Endothelial cell of umbilical vein (primary cell): ENCODE measurements at regions not wholly inside any gene's neighbourhood (a gene's known extent, or its start where the extent isn't known, plus 50 kb on each side); places are given as distances from the start of the nearest gene placed in this dataset.

Experiments used
- BruUV-seq: library from RNA; stranded (reverse); fragments of 400-500 nt; replicated peaks from 2 replicates; lab custom pipeline; 2021; lab: Mats Ljungman, UMichigan
- CTCF ChIA-PET: fragments of 300-600, 350-600 bp; sonication (Branson Sonifier 250); formaldehyde crosslinking; loops from one replicate; lab custom pipeline; 2021; ENCODE audit warnings: antibody characterized with exemption, inconsistent platforms; lab: Charles Lee
- POLR2A ChIA-PET: fragments of 300-600, 350-600 bp; sonication (Branson Sonifier 250); formaldehyde crosslinking; loops from one replicate; lab custom pipeline; 2021; ENCODE audit warnings: antibody characterized with exemption, inconsistent platforms; lab: Charles Lee
- DNase-seq: peaks from one replicate; pipeline ENCODE4 v3.0.0-alpha.2; 2011; ENCODE audit warnings: low read depth, low spot score
- FAIRE-seq: peaks from 2 replicates; lab custom pipeline; 2011; peaks lifted over from hg19 to GRCh38; lab: Jason Lieb, UNC
- H2AFZ ChIP-seq: 2 replicates; pipeline ENCODE4 v1.6.0; 2012; ENCODE audit warnings: low read depth, low read length, control low read depth, inconsistent platforms
- H3K27ac ChIP-seq: 2 replicates; pipeline ENCODE4 v1.5.1; 2011; ENCODE audit warnings: low read depth, mild to moderate bottlenecking, control low read depth, low read length, moderate library complexity; ENCODE audit not compliant: insufficient read depth
- H3K27me3 ChIP-seq, 2 experiments: 2 replicates each; pipeline versions ENCODE4 v1.6.0 to v1.6.1; 2011; ENCODE audit warnings: low read length in 2 of 2, mixed read lengths in 1 of 2; ENCODE audit not compliant: control insufficient read depth in 2 of 2, insufficient read depth in 2 of 2
- H3K36me3 ChIP-seq, 2 experiments: 2 replicates in 1 of 2; 3 replicates in 1 of 2; pipeline ENCODE4 v1.5.1; 2011; ENCODE audit warnings: low read length in 2 of 2, mild to moderate bottlenecking in 1 of 2, moderate library complexity in 1 of 2; ENCODE audit not compliant: control insufficient read depth in 2 of 2, insufficient read depth in 2 of 2; ENCODE audit errors: extremely low read depth in 1 of 2
- H3K4me1 ChIP-seq: 3 replicates; pipeline ENCODE4 v1.5.1; 2011; ENCODE audit warnings: mild to moderate bottlenecking, low read length; ENCODE audit not compliant: control insufficient read depth, insufficient read depth; ENCODE audit errors: extremely low read depth
- H3K4me2 ChIP-seq: 2 replicates; pipeline ENCODE4 v1.6.1; 2011; ENCODE audit warnings: low read length, control low read depth, mixed read lengths; ENCODE audit not compliant: insufficient read depth
- H3K4me3 ChIP-seq, 3 experiments: fragments of 200-600 bp in 1 of 3; sonication (generic), shearing (Covaris generic) in 1 of 3; replicated peaks in 1 of 3; 2 replicates each; pipeline ENCODE4 v1.5.1; 2011 to 2016; ENCODE audit warnings: control low read depth in 3 of 3, low read length in 3 of 3, mild to moderate bottlenecking in 2 of 3, inconsistent platforms in 1 of 3, low read depth in 1 of 3, moderate library complexity in 1 of 3; ENCODE audit not compliant: insufficient read depth in 1 of 3
- H3K79me2 ChIP-seq: 2 replicates; pipeline ENCODE4 v1.6.0; 2012; ENCODE audit warnings: low read length, inconsistent platforms; ENCODE audit not compliant: control insufficient read depth, insufficient read depth
- H3K9ac ChIP-seq: replicated peaks from 2 replicates; pipeline ENCODE3; 2011; ENCODE audit warnings: low read length, control low read depth; ENCODE audit not compliant: insufficient read depth; ENCODE audit errors: extremely low read depth
- H3K9me1 ChIP-seq: replicated peaks from 3 replicates; pipeline ENCODE4 v1.6.0; 2011; ENCODE audit warnings: mild to moderate bottlenecking, low read length; ENCODE audit not compliant: control insufficient read depth, insufficient read depth; ENCODE audit errors: extremely low read depth
- H3K9me3 ChIP-seq: replicated peaks from 2 replicates; pipeline ENCODE4 v1.5.1; 2012; ENCODE audit warnings: low read length, inconsistent platforms; ENCODE audit not compliant: control insufficient read depth, insufficient read depth
- H4K20me1 ChIP-seq: replicated peaks from 2 replicates; pipeline ENCODE3; 2011; ENCODE audit warnings: mild to moderate bottlenecking, low read length; ENCODE audit not compliant: control insufficient read depth, insufficient read depth; ENCODE audit errors: extremely low read depth
- EZH2 ChIP-seq: IDR thresholded peaks from 2 replicates; pipeline ENCODE4 v1.6.1; 2012; ENCODE audit warnings: borderline replicate concordance, low read depth, mild to moderate bottlenecking, moderate library complexity, low read length, inconsistent platforms; ENCODE audit not compliant: severe bottlenecking
- FOS ChIP-seq: IDR thresholded peaks from 2 replicates; pipeline ENCODE4 v1.6.1; 2011; ENCODE audit warnings: mild to moderate bottlenecking, low read length, moderate library complexity, borderline replicate concordance; ENCODE audit not compliant: insufficient read depth
- GATA2 ChIP-seq: IDR thresholded peaks from 2 replicates; pipeline ENCODE4 v1.7.0; 2011; ENCODE audit warnings: low read depth, mild to moderate bottlenecking, moderate library complexity, mixed read lengths, low read length; ENCODE audit not compliant: insufficient read length, insufficient read depth
- JUN ChIP-seq: IDR thresholded peaks from 2 replicates; pipeline ENCODE4 v1.6.1; 2011; ENCODE audit warnings: borderline replicate concordance, low read depth; ENCODE audit not compliant: insufficient read length, insufficient read depth
- MYC ChIP-seq: IDR thresholded peaks from one replicate; pipeline ENCODE4 v1.6.1; 2011; ENCODE audit warnings: mild to moderate bottlenecking, low read depth, low read length
- POLR2A ChIP-seq: IDR thresholded peaks from 2 replicates; pipeline ENCODE4 v1.6.1; 2012; ENCODE audit warnings: low read depth, mild to moderate bottlenecking, control low read depth, low read length
- POLR2AphosphoS5 ChIP-seq: IDR thresholded peaks from 2 replicates; pipeline ENCODE4 v1.6.1; 2012; ENCODE audit warnings: low read depth, mild to moderate bottlenecking, control low read depth, low read length, moderate library complexity; ENCODE audit not compliant: insufficient read depth
- dilution Hi-C: fragments of 300-500 bp; cut with MboI; formaldehyde crosslinking; loops from one replicate; pipeline ENCODE4 v1.15.0; 2019; ENCODE audit warnings: low sequenced_read_pairs; ENCODE audit not compliant: extremely low pct_ligation_motif_present
- intact Hi-C: fragments of 100-400 bp; cut with micrococcal nuclease; formaldehyde crosslinking; loops from one replicate; pipeline ENCODE4 v1.10.0; 2022
- TF ChIP-seq, protein P1 (sequence below), 2 donors: IDR thresholded peaks; 1 replicate in 1 of 2; 2 replicates in 1 of 2; pipeline ENCODE4 v1.5.1; 2011; ENCODE audit warnings: low read length in 2 of 2, mild to moderate bottlenecking in 2 of 2, moderate library complexity in 2 of 2, control low read depth in 1 of 2, inconsistent platforms in 1 of 2, low read depth in 1 of 2; ENCODE audit not compliant: insufficient read depth in 1 of 2; ENCODE audit errors: extremely low read depth in 1 of 2
- TF ChIP-seq, protein P2 (sequence below): IDR thresholded peaks from 2 replicates; pipeline ENCODE4 v1.6.1; 2011; ENCODE audit not compliant: insufficient read depth, insufficient read length

DNA sequence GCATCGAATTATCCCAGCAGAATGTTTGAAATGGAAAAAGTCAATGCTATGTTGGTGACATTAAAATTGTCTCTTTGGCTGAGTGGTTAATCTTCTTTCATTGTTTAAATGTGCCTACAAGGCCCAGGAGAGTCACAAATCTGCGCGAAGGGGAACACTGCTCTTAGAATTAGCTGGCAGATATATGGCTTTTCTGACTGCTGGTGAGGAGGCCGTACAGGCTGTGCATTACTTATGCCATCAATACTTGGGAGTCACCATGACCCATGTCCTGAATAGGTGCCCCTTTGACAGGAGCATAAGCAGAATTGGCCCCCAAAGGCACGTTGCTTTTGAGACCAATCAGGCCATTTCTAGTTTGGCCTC is 521.5 kb downstream of the FUT8 start:
- Histone ChIP-seq H3K9ac (no peak overlapping the region), H3K27me3 (no peaks in the 10 kb centered on the region), H3K9me3 (no peaks in the 10 kb centered on the region), H3K4me3 (no peak overlapping the region), H3K4me1 (no peaks in the 10 kb centered on the region), H2AFZ (no peak overlapping the region), H3K9me1 (no peaks in the 10 kb centered on the region), H4K20me1 (no peaks in the 10 kb centered on the region), H3K4me2 (no peak overlapping the region), H3K36me3 (no peaks in the 10 kb centered on the region), H3K27ac (no peak overlapping the region), H3K79me2 (no peaks in the 10 kb centered on the region)
- DNase-seq (no peak), FAIRE-seq (no peak)
- dilution Hi-C loops: no loop called here
- POLR2A ChIA-PET: no interaction called here
- no peak for TF ChIP-seq EZH2
- no peak for TF ChIP-seq JUN
- no peak for TF ChIP-seq MYC
- intact Hi-C loops: no loop called here
- CTCF ChIA-PET: no interaction called here
- no TSS peak for BruUV-seq

DNA sequence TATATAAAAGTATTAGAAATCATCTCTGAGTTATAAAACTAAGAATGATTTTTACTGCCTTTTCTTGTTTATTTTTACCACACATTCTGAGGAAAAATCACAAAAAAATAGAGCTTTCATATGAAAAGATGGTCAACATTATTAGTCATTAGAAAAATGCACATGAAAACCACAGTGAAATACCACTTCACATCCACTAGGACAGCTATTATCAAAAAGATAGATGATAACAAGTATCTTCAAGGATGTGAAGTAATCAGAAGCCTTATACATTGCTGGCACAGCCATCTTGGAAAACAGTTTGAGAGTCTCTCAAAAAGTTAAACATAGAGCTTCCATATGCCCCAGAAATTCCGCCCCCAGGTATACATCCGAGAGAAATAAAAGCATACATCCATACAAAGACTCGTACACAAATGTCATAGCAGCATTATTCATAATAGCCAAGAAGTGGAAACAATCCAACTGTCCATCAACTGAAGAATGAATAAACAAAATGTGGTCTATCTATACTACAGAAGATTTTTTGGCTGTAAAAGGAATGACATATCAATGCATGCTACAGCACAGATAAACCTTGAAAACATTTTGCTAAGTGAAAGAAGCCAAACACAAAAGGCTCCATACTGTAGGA is 523.9 kb downstream of the FUT8 start:
- ChIA-PET POLR2A (no interaction called here), CTCF (interaction anchor here (0.6 kb wide), 1 partner anchor 511 kb away, joined by 3 read pairs; no protein-coding TSS in a partner anchor)
- Histone ChIP-seq H4K20me1 (no peaks in the 10 kb centered on the region), H3K27me3 (no peaks in the 10 kb centered on the region), H3K27ac (no peak overlapping the region), H3K79me2 (no peaks in the 10 kb centered on the region), H3K36me3 (no peaks in the 10 kb centered on the region), H3K9ac (no peak overlapping the region), H2AFZ (no peak overlapping the region), H3K9me3 (no peaks in the 10 kb centered on the region), H3K9me1 (no peaks in the 10 kb centered on the region), H3K4me1 (no peaks in the 10 kb centered on the region), H3K4me3 (no peak overlapping the region), H3K4me2 (no peak overlapping the region)
- FAIRE-seq: no peak
- intact Hi-C loops (no loop called here), dilution Hi-C loops (no loop called here)
- BruUV-seq: no TSS peak
- DNase-seq: no peak
- TF ChIP-seq JUN (no peak), GATA2 (no peak), EZH2 (no peak), POLR2A (no peak), FOS (no peak), POLR2AphosphoS5 (no peak), MYC (no peak)
- TF ChIP-seq, protein P1, sequence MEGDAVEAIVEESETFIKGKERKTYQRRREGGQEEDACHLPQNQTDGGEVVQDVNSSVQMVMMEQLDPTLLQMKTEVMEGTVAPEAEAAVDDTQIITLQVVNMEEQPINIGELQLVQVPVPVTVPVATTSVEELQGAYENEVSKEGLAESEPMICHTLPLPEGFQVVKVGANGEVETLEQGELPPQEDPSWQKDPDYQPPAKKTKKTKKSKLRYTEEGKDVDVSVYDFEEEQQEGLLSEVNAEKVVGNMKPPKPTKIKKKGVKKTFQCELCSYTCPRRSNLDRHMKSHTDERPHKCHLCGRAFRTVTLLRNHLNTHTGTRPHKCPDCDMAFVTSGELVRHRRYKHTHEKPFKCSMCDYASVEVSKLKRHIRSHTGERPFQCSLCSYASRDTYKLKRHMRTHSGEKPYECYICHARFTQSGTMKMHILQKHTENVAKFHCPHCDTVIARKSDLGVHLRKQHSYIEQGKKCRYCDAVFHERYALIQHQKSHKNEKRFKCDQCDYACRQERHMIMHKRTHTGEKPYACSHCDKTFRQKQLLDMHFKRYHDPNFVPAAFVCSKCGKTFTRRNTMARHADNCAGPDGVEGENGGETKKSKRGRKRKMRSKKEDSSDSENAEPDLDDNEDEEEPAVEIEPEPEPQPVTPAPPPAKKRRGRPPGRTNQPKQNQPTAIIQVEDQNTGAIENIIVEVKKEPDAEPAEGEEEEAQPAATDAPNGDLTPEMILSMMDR (IDR thresholded peaks at IDR 0.05; ENCODE audit: extremely low read depth in 1 of 2, insufficient read depth in 1 of 2, low read depth in 1 of 2, low read length in 2 of 2): no peak
- TF ChIP-seq, protein P2, sequence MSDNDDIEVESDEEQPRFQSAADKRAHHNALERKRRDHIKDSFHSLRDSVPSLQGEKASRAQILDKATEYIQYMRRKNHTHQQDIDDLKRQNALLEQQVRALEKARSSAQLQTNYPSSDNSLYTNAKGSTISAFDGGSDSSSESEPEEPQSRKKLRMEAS: no peak
